Calu3 (cell line): ENCODE measurements at regions not wholly inside any gene's neighbourhood (a gene's known extent, or its start where the extent isn't known, plus 50 kb on each side); places are given as distances from the start of the nearest gene placed in this dataset.

Experiments
- BruUV-seq: library from RNA; stranded (reverse); fragments of 400-500 nt; replicated peaks from 2 replicates; lab custom pipeline; 2021; lab: Mats Ljungman, UMichigan
- CTCF ChIA-PET: fragments of 300-600 bp; sonication (Branson Sonifier 250); formaldehyde crosslinking; loops from one replicate; lab custom pipeline; 2022; ENCODE audit warnings: antibody characterized with exemption; lab: Charles Lee
- DNase-seq: peaks from one replicate; pipeline ENCODE4 v3.0.0; 2022
- H3K27ac Mint-ChIP-seq: one replicate; pipeline ENCODE4 v1.8.0; 2022; ENCODE audit warnings: mixed read lengths; ENCODE audit not compliant: unreplicated experiment
- H3K27me3 Mint-ChIP-seq: one replicate; pipeline ENCODE4 v1.8.0; 2022; ENCODE audit warnings: mixed read lengths; ENCODE audit not compliant: unreplicated experiment
- H3K36me3 Mint-ChIP-seq: one replicate; pipeline ENCODE4 v1.8.0; 2022; ENCODE audit warnings: mild to moderate bottlenecking, moderate library complexity, mixed read lengths; ENCODE audit not compliant: insufficient read depth, unreplicated experiment
- H3K4me1 Mint-ChIP-seq: one replicate; pipeline ENCODE4 v1.8.0; 2022; ENCODE audit warnings: mild to moderate bottlenecking, low read depth, mixed read lengths; ENCODE audit not compliant: unreplicated experiment
- H3K4me3 Mint-ChIP-seq: one replicate; pipeline ENCODE4 v1.8.0; 2022; ENCODE audit warnings: mild to moderate bottlenecking, low read depth, moderate library complexity, mixed read lengths; ENCODE audit not compliant: unreplicated experiment
- H3K9me3 Mint-ChIP-seq: one replicate; pipeline ENCODE4 v1.8.0; 2022; ENCODE audit warnings: low read depth, mixed read lengths; ENCODE audit not compliant: unreplicated experiment
- CTCF ChIP-seq: fragments of 200-600 bp; IDR thresholded peaks from one replicate; pipeline ENCODE4 v1.8.0; 2022; ENCODE audit warnings: antibody characterized with exemption; ENCODE audit not compliant: unreplicated experiment
- intact Hi-C: fragments of 100-400 bp; cut with micrococcal nuclease; formaldehyde crosslinking; loops from one replicate; pipeline ENCODE4 v1.10.0; 2022; ENCODE audit not compliant: unreplicated experiment

- Mint-ChIP-seq H3K4me3 (no peak overlapping the region), H3K27me3 (peaks cover 12% of the 10 kb centered on the region), H3K27ac (no peak overlapping the region), H3K4me1 (no peaks in the 10 kb centered on the region), H3K36me3 (no peaks in the 10 kb centered on the region), H3K9me3 (no peaks in the 10 kb centered on the region)
- CTCF ChIA-PET = no interaction called here
- TF ChIP-seq CTCF = no peak
- no peak for DNase-seq
- intact Hi-C loops = no loop called here
- no TSS peak for BruUV-seq
These were observed 213.7 kb downstream of the TEX29 start for GRCh38 chr13:111533900-111534683.

GRCh38 chr13:111534751-111535522 is 214.5 kb downstream of the TEX29 start:
- intact Hi-C loops = no loop called here
- no TSS peak for BruUV-seq
- CTCF ChIA-PET = no interaction called here
- Mint-ChIP-seq H3K27me3 (peaks cover 12% of the 10 kb centered on the region), H3K4me1 (no peaks in the 10 kb centered on the region), H3K27ac (no peak overlapping the region), H3K9me3 (no peaks in the 10 kb centered on the region), H3K36me3 (no peaks in the 10 kb centered on the region), H3K4me3 (no peak overlapping the region)
- DNase-seq = no peak
- no peak for TF ChIP-seq CTCF

GRCh38 chr13:111535523-111535811 is 215.0 kb downstream of the TEX29 start:
- DNase-seq = no peak
- BruUV-seq = no TSS peak
- H3K4me1 Mint-ChIP-seq = no peaks in the 10 kb centered on the region
- peaks cover 12% of the 10 kb centered on the region for H3K27me3 Mint-ChIP-seq
- no peak overlapping the region for H3K27ac Mint-ChIP-seq
- no peaks in the 10 kb centered on the region for H3K9me3 Mint-ChIP-seq
- no peaks in the 10 kb centered on the region for H3K36me3 Mint-ChIP-seq
- no peak for TF ChIP-seq CTCF
- intact Hi-C loops = no loop called here
- no peak overlapping the region for H3K4me3 Mint-ChIP-seq
- CTCF ChIA-PET = interaction anchor here (0.6 kb wide), 1 partner anchor 687 kb away, joined by 3 read pairs; no protein-coding TSS in a partner anchor

- Mint-ChIP-seq H3K4me3 (no peak overlapping the region), H3K27me3 (peaks cover 12% of the 10 kb centered on the region), H3K4me1 (no peaks in the 10 kb centered on the region), H3K9me3 (no peaks in the 10 kb centered on the region), H3K36me3 (no peaks in the 10 kb centered on the region), H3K27ac (no peak overlapping the region)
- TF ChIP-seq CTCF = no peak
- BruUV-seq = no TSS peak
- CTCF ChIA-PET = interaction anchor here (0.6 kb wide), 1 partner anchor 686 kb away, joined by 3 read pairs; no protein-coding TSS in a partner anchor
- DNase-seq = no peak
- intact Hi-C loops = no loop called here
These were observed 215.7 kb downstream of the TEX29 start for GRCh38 chr13:111536075-111536642.
